ENCODE measurements at regions not wholly inside any gene's neighbourhood (a gene's known extent, or its start where the extent isn't known, plus 50 kb on each side); places are given as distances from the start of the nearest gene placed in this dataset.

DNA sequence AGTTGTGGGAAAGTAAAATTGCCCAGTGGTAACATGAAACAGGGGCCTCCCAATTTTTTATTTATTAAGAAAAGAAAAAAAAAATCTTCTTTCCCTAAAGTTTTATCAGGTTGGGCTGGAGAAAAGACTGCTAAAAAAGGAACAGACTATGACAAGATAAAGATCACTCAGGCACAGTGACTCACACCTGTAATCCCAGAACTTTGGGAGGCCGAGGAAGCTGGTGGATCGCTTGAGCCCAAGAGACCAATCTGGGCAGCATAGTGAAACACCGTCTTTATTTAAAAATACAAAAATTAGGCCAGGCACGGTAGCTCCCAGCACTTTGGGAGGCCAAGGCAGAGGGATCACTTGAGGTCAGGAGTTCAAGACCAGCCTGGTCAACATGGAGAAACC is 312.5 kb downstream of the CETN3 start:
- TF ChIP-seq POLR2AphosphoS5 (IDR thresholded peaks at IDR 0.05) = no peak
- TF ChIP-seq, protein P1, sequence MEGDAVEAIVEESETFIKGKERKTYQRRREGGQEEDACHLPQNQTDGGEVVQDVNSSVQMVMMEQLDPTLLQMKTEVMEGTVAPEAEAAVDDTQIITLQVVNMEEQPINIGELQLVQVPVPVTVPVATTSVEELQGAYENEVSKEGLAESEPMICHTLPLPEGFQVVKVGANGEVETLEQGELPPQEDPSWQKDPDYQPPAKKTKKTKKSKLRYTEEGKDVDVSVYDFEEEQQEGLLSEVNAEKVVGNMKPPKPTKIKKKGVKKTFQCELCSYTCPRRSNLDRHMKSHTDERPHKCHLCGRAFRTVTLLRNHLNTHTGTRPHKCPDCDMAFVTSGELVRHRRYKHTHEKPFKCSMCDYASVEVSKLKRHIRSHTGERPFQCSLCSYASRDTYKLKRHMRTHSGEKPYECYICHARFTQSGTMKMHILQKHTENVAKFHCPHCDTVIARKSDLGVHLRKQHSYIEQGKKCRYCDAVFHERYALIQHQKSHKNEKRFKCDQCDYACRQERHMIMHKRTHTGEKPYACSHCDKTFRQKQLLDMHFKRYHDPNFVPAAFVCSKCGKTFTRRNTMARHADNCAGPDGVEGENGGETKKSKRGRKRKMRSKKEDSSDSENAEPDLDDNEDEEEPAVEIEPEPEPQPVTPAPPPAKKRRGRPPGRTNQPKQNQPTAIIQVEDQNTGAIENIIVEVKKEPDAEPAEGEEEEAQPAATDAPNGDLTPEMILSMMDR (IDR thresholded peaks at IDR 0.05) = no peak
- no peak for TF ChIP-seq EP300 (IDR thresholded peaks at IDR 0.05)
- no peaks in the 10 kb centered on the region for H3K9me3 ChIP-seq
- H3K4me3 ChIP-seq = no peak overlapping the region
- no peak overlapping the region for H3K27ac ChIP-seq
- no peak for DNase-seq
- intact Hi-C loops (cut with DNase I; ENCODE audit: low total_unique reads) = no loop called here
- H3K4me1 ChIP-seq = no peaks in the 10 kb centered on the region
- 90 to 95% (median 94%) methylated on average over 4 of the region's 4 CpGs for WGBS, 5 donors
- no peaks in the 10 kb centered on the region for H3K27me3 ChIP-seq
- H3K36me3 ChIP-seq = no peaks in the 10 kb centered on the region

DNA sequence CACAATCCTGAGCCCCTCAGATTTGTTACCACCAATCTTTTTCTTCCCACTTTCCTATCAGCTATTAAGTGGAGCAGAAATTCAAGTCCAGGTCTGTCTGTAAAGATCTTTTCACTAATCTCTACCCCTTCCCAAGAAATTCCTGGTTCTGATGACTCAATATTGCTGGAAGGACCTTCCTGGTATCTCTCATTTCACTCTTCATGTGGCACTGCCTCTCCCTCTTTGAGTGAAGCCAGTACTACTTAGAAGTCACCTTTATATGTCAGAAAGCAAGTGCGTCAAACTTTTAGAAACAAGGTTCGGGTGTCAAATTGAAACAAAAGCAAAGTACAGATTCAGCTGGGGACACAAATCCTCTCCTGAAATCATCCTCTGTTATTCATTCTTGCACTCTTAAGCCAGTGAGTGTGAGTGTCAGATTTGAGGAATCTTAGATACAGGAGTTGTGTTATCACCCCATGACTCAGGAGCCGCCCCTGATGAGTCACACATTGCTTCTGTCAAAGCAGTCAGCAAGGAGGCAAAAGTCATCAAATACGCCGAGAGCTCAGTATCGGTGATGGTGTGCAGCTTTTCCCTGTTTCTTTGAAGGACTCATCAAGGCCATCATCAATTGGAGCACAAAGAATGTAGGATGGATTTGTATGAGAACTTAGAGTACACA is 313.0 kb downstream of the CETN3 start:
- intact Hi-C loops (cut with DNase I; ENCODE audit: low total_unique reads) = no loop called here
- no peak overlapping the region for H3K4me3 ChIP-seq
- H3K4me1 ChIP-seq = no peaks in the 10 kb centered on the region
- peak; percentile 12 to 61 for DNase-seq
- H3K27ac ChIP-seq = no peak overlapping the region
- no peak for TF ChIP-seq EP300 (IDR thresholded peaks at IDR 0.05)
- no peak for TF ChIP-seq POLR2AphosphoS5 (IDR thresholded peaks at IDR 0.05)
- no peaks in the 10 kb centered on the region for H3K36me3 ChIP-seq
- H3K9me3 ChIP-seq = no peaks in the 10 kb centered on the region
- no peaks in the 10 kb centered on the region for H3K27me3 ChIP-seq
- WGBS, 5 donors = 65 to 78% (median 70%) methylated on average over 6 of the region's 6 CpGs

DNA sequence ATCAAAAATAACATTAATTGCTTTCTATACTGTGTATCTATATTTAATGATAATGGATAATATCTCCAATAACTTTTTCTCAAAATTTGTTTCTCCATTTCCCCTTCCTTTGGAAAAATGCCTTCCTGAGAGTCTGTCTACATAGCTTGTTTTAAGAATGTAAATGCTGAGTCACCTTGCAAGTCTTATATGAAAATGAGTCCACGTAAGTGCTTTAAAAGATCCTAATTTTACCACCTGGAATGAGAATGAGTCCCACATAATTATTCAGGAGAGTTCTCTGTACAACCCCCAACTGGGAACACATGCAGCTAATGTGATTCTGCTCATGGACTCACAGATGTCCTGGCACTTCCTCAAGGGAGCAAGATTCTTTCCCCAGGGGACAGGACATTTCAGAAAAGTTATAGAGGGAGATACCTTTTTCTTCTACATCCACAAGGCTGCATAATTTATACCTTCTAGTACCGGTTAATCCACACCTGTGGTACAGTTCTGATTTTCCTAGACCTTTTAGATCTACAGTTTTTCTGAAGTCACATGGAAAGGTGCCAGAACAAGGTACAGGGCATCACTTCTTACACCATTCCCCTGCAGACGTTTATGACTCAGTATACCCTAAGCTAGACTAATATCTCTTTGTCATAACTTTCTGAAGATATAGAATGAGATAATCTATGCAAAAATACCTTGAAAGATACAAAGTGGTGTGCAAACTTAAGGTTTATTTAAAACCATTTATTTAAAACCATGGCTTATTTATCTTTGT is 314.1 kb downstream of the CETN3 start:
- Histone ChIP-seq H3K36me3 (no peaks in the 10 kb centered on the region), H3K4me1 (no peaks in the 10 kb centered on the region), H3K27ac (no peak overlapping the region), H3K4me3 (no peak overlapping the region), H3K27me3 (no peaks in the 10 kb centered on the region), H3K9me3 (no peaks in the 10 kb centered on the region)
- DNase-seq = no peak
- no peak for TF ChIP-seq POLR2A (IDR thresholded peaks at IDR 0.05)
- no peak for TF ChIP-seq EP300 (IDR thresholded peaks at IDR 0.05)
- TF ChIP-seq POLR2AphosphoS5 (IDR thresholded peaks at IDR 0.05) = no peak
- TF ChIP-seq, protein P1 (IDR thresholded peaks at IDR 0.05) = no peak
- intact Hi-C loops (cut with DNase I; ENCODE audit: low total_unique reads) = no loop called here
- 72 to 81% (median 76%) methylated on average over 3 of the region's 3 CpGs for WGBS, 5 donors

DNA sequence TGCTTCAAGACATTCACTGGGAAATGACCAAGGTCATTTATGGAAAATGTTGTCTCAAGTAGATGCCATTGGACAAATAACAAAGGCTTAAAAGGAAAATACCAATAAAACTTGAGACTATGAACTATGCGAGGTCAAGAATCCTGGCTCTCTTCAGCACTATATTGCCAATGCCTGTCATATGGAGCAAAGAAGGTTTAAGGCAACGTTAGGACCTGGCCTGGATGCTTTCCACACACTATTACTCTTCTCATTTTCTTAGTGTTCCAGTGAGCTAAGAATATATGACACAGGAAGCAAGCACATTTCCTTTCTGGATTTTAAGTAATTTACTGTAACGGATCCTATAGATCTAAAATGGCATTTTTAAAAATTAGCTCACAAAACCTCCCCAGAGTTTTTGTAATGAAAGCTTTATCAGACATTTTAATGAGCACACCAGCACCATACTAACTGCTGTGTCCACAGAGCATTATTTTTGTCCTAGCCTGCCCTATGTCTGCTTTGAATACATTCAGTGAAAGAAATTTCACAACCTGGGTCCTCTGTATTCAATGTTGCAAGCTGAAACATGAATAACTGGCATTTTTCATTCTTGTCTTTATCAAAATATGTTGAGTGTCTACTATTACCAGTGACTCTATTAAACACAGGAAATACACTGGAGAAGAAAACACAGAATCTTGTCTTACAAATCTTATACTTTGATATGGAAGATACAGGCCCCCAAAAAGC is 315.6 kb downstream of the CETN3 start:
- H3K9me3 ChIP-seq = peaks cover 0 to 5% (median 3%) of the 10 kb centered on the region in 4 donors
- WGBS, 5 donors = 22 to 53% (median 31%) methylated on average over 3 of the region's 3 CpGs
- no peaks in the 10 kb centered on the region for H3K27me3 ChIP-seq
- DNase-seq = no peak
- H3K27ac ChIP-seq = no peak overlapping the region
- no peak overlapping the region for H3K4me3 ChIP-seq
- no peaks in the 10 kb centered on the region for H3K4me1 ChIP-seq
- TF ChIP-seq, protein P1 (IDR thresholded peaks at IDR 0.05) = no peak
- TF ChIP-seq EP300 (IDR thresholded peaks at IDR 0.05) (no peak), POLR2AphosphoS5 (IDR thresholded peaks at IDR 0.05) (no peak), POLR2A (IDR thresholded peaks at IDR 0.05) (no peak)
- no peaks in the 10 kb centered on the region for H3K36me3 ChIP-seq
- intact Hi-C loops (cut with DNase I; ENCODE audit: low total_unique reads) = no loop called here

All from stomach (tissue), 8 donors.